H9 (cell line): ENCODE measurements at regions not wholly inside any gene's neighbourhood (a gene's known extent, or its start where the extent isn't known, plus 50 kb on each side); places are given as distances from the start of the nearest gene placed in this dataset.

Experiments used
- DNase-seq: peaks from one replicate; pipeline ENCODE4 v3.0.0-alpha.2; 2017
- H2AFZ ChIP-seq: one replicate; pipeline ENCODE4 v1.6.1; 2013; ENCODE audit warnings: mild to moderate bottlenecking, low read length, control low read depth, moderate library complexity
- H2AK5ac ChIP-seq: 2 replicates; pipeline ENCODE4 v1.6.1; 2013; ENCODE audit warnings: low read length, control low read depth, mixed read lengths; ENCODE audit not compliant: insufficient read length
- H2BK120ac ChIP-seq: one replicate; pipeline ENCODE4 v1.6.1; 2013; ENCODE audit warnings: low read depth, mild to moderate bottlenecking, low read length, control low read depth, inconsistent platforms; ENCODE audit not compliant: poor library complexity, severe bottlenecking
- H2BK12ac ChIP-seq: 2 replicates; pipeline ENCODE4 v1.6.1; 2013; ENCODE audit warnings: low read length, control low read depth, mixed read lengths, low read depth; ENCODE audit not compliant: insufficient read length
- H2BK15ac ChIP-seq: 2 replicates; pipeline ENCODE4 v1.6.1; 2013; ENCODE audit warnings: low read depth, low read length, control low read depth
- H2BK20ac ChIP-seq: one replicate; pipeline ENCODE4 v1.6.1; 2013; ENCODE audit warnings: low read depth, mild to moderate bottlenecking, low read length, control low read depth, inconsistent platforms; ENCODE audit not compliant: poor library complexity, severe bottlenecking
- H2BK5ac ChIP-seq: 2 replicates; pipeline ENCODE4 v1.6.1; 2013; ENCODE audit warnings: low read length, control low read depth, mixed read lengths; ENCODE audit not compliant: insufficient read length
- H3K14ac ChIP-seq: 2 replicates; pipeline ENCODE4 v1.6.1; 2013; ENCODE audit warnings: low read length, control low read depth; ENCODE audit not compliant: insufficient read depth
- H3K18ac ChIP-seq: 2 replicates; pipeline ENCODE4 v1.6.1; 2013; ENCODE audit warnings: low read depth, mild to moderate bottlenecking, mixed read lengths, low read length, control low read depth; ENCODE audit not compliant: insufficient read length
- H3K23ac ChIP-seq: 2 replicates; pipeline ENCODE4 v1.6.1; 2013; ENCODE audit warnings: low read length, control low read depth, mixed read lengths, low read depth; ENCODE audit not compliant: insufficient read length
- H3K23me2 ChIP-seq: 2 replicates; pipeline ENCODE4 v1.6.1; 2013; ENCODE audit warnings: low read depth, mild to moderate bottlenecking, mixed read lengths, low read length, control low read depth; ENCODE audit not compliant: insufficient read length, poor library complexity, severe bottlenecking
- H3K27ac ChIP-seq: 2 replicates; pipeline ENCODE4 v1.5.1; 2013; ENCODE audit warnings: low read length, control low read depth, mixed read lengths, low read depth; ENCODE audit not compliant: insufficient read length
- H3K27me3 ChIP-seq: 2 replicates; pipeline ENCODE4 v1.6.1; 2013; ENCODE audit warnings: low read length, control low read depth, inconsistent platforms; ENCODE audit not compliant: insufficient read depth
- H3K4ac ChIP-seq: 2 replicates; pipeline ENCODE4 v1.6.1; 2013; ENCODE audit warnings: low read depth, mild to moderate bottlenecking, control low read depth, inconsistent platforms, low read length, moderate library complexity
- H3K4me1 ChIP-seq: 2 replicates; pipeline ENCODE4 v1.6.1; 2013; ENCODE audit warnings: low read length, control low read depth, inconsistent platforms; ENCODE audit not compliant: insufficient read depth
- H3K4me2 ChIP-seq: 2 replicates; pipeline ENCODE4 v1.6.1; 2013; ENCODE audit warnings: low read length, control low read depth, mixed read lengths; ENCODE audit not compliant: insufficient read length, insufficient read depth
- H3K56ac ChIP-seq: 2 replicates; pipeline ENCODE4 v1.6.1; 2013; ENCODE audit warnings: low read depth, mild to moderate bottlenecking, mixed read lengths, low read length, control low read depth; ENCODE audit not compliant: insufficient read length
- H3K79me1 ChIP-seq: 2 replicates; pipeline ENCODE4 v1.6.1; 2013; ENCODE audit warnings: low read depth, mild to moderate bottlenecking, moderate library complexity, low read length, control low read depth, inconsistent platforms; ENCODE audit not compliant: insufficient read depth, poor library complexity, severe bottlenecking
- H3K79me2 ChIP-seq: 2 replicates; pipeline ENCODE4 v1.6.1; 2013; ENCODE audit warnings: low read length, control low read depth, inconsistent platforms; ENCODE audit not compliant: insufficient read depth
- H3K9ac ChIP-seq: 2 replicates; pipeline ENCODE4 v1.6.1; 2013; ENCODE audit warnings: low read length, control low read depth, mixed read lengths; ENCODE audit not compliant: insufficient read length; ENCODE audit errors: extremely low read depth
- H3K9me3 ChIP-seq: one replicate; pipeline ENCODE4 v1.6.1; 2013; ENCODE audit warnings: low read depth, low read length, inconsistent platforms; ENCODE audit not compliant: control insufficient read depth
- H3T11ph ChIP-seq: one replicate; pipeline ENCODE4 v1.6.1; 2013; ENCODE audit warnings: mild to moderate bottlenecking, low read length, control low read depth, inconsistent platforms
- H4K20me1 ChIP-seq: one replicate; pipeline ENCODE4 v1.6.1; 2013; ENCODE audit not compliant: control insufficient read depth, insufficient read length, insufficient read depth
- H4K5ac ChIP-seq: 2 replicates; pipeline ENCODE4 v1.6.1; 2013; ENCODE audit warnings: low read depth, mild to moderate bottlenecking, mixed read lengths, low read length, control low read depth; ENCODE audit not compliant: insufficient read length
- H4K8ac ChIP-seq: replicated peaks from 2 replicates; pipeline ENCODE4 v1.6.1; 2013; ENCODE audit warnings: low read length, control low read depth, mixed read lengths, low read depth; ENCODE audit not compliant: insufficient read length
- H4K91ac ChIP-seq: 2 replicates; pipeline ENCODE4 v1.6.1; 2013; ENCODE audit warnings: low read depth, mild to moderate bottlenecking, moderate library complexity, mixed read lengths, low read length, control low read depth; ENCODE audit not compliant: insufficient read length
- H3K27ac Mint-ChIP-seq, 3 experiments: 2 replicates in 2 of 3; 3 replicates in 1 of 3; pipeline ENCODE4 v1.8.0; 2020 to 2021; ENCODE audit warnings: mixed read lengths in 3 of 3, mild to moderate bottlenecking in 1 of 3, moderate library complexity in 1 of 3
- H3K27me3 Mint-ChIP-seq: 2 replicates; pipeline ENCODE4 v1.8.0; 2021; ENCODE audit warnings: low read depth, mild to moderate bottlenecking, moderate library complexity, mixed read lengths
- H3K36me3 Mint-ChIP-seq, 3 experiments: 2 replicates in 2 of 3; 3 replicates in 1 of 3; pipeline ENCODE4 v1.8.0; 2020 to 2021; ENCODE audit warnings: low read depth in 3 of 3, mixed read lengths in 3 of 3; ENCODE audit not compliant: insufficient read depth in 1 of 3
- H3K4me1 Mint-ChIP-seq, 2 experiments: 2 replicates each; pipeline ENCODE4 v1.8.0; 2020; ENCODE audit warnings: mixed read lengths in 2 of 2
- H3K4me3 Mint-ChIP-seq, 2 experiments: 2 replicates in 1 of 2; 3 replicates in 1 of 2; pipeline ENCODE4 v1.8.0; 2020 to 2021; ENCODE audit warnings: mild to moderate bottlenecking in 2 of 2, mixed read lengths in 2 of 2, moderate library complexity in 1 of 2
- H3K9me3 Mint-ChIP-seq, 2 experiments: 2 replicates in 1 of 2; 3 replicates in 1 of 2; pipeline ENCODE4 v1.8.0; 2020; ENCODE audit warnings: mild to moderate bottlenecking in 2 of 2, mixed read lengths in 2 of 2, moderate library complexity in 1 of 2
- CTCF ChIP-seq: fragments of 200-600 bp; sonication (generic); conservative IDR thresholded peaks from 3 replicates; pipeline ENCODE4 v1.8.0; 2021; ENCODE audit warnings: antibody characterized with exemption, mild to moderate bottlenecking
- WGBS: extraction: QIAGEN DNeasy Blood & Tissue Kit; methylation state at CpG from one replicate; pipeline ENCODE4 v1.1.7; 2013; ENCODE audit warnings: missing lambda C conversion rate, low lambda C conversion rate, mixed read lengths; ENCODE audit not compliant: insufficient read length; ENCODE audit errors: extremely low coverage; 5-methylcytosine and 5-hydroxymethylcytosine counted together

DNA sequence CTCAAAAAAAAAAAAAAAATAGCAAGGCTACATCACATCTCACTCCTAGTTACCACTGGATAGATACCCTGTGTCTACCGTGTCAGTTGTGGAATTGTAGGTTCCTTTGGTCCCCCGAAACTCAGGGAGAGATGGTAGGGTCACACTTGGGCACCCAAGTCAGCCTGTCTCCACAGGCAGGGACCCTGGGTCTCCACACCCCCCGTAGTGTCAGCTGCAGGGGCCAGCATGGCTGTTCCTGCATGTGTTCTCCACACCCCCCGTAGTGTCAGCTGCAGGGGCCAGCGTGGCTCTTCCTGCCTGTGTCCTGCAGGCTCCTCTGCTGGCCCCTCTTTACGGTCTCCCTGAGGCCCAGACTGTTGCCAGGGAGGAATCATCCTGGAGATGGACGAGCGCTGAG, 282.1 kb downstream of the BRD1 start:
- Histone ChIP-seq H2BK120ac (no peak overlapping the region), H3K27me3 (no peaks in the 10 kb centered on the region), H4K5ac (no peak overlapping the region), H3K23me2 (no peaks in the 10 kb centered on the region), H3K27ac (no peak overlapping the region), H2AK5ac (no peak overlapping the region), H2BK5ac (no peak overlapping the region), H3K4me1 (no peaks in the 10 kb centered on the region), H4K8ac (no peak overlapping the region), H3K9ac (no peak overlapping the region), H3K14ac (no peak overlapping the region; the same call in 1 of the 2 replicates), H3K9me3 (peaks cover 4% of the 10 kb centered on the region), H2AFZ (no peak overlapping the region), H2BK12ac (no peak overlapping the region), H3K79me2 (no peaks in the 10 kb centered on the region), H3K4ac (no peak overlapping the region), H3K4me2 (no peak overlapping the region), H2BK15ac (no peak overlapping the region), H2BK20ac (no peak overlapping the region), H3K79me1 (no peaks in the 10 kb centered on the region), H4K20me1 (no peaks in the 10 kb centered on the region), H3K23ac (no peak overlapping the region), H3K56ac (no peak overlapping the region), H3T11ph (no peak overlapping the region), H4K91ac (no peak overlapping the region), H3K18ac (no peak overlapping the region)
- Mint-ChIP-seq H3K4me3 (no peak overlapping the region), H3K4me1 (peaks cover 14 to 15% of the 10 kb centered on the region in 2 experiments), H3K9me3 (peaks cover 4 to 12% of the 10 kb centered on the region in 2 experiments), H3K27ac (no peak overlapping the region), H3K27me3 (peaks cover 12% of the 10 kb centered on the region), H3K36me3 (peaks cover 3 to 9% (median 4%) of the 10 kb centered on the region in 3 experiments)
- WGBS: no CpG with 5 or more reads among the region's 8 CpGs
- TF ChIP-seq CTCF: no peak
- DNase-seq: no peak
